SK-N-SH treated with all-trans-retinoic acid at 6 μM for 48 hours (cell line): ENCODE measurements at regions not wholly inside any gene's neighbourhood (a gene's known extent, or its start where the extent isn't known, plus 50 kb on each side); places are given as distances from the start of the nearest gene placed in this dataset.

Source experiments
- ATAC-seq: fragments of 200-7000 bp; cut with Tn5 transposase; 3 replicates; pipeline ENCODE4 v1.9.1; 2020; ENCODE audit warnings: mild to moderate bottlenecking, moderate library complexity
- ARNTL ChIP-seq: fragments of 450-650 bp; formaldehyde crosslinking; IDR thresholded peaks from 2 replicates; pipeline ENCODE4 v1.5.0; 2020; ENCODE audit warnings: low read depth, mild to moderate bottlenecking, moderate library complexity, borderline replicate concordance
- BACH2 ChIP-seq: fragments of 250-450 bp; sonication (Bioruptor Pico); IDR thresholded peaks from 2 replicates; pipeline ENCODE4 v1.9.0; 2021; ENCODE audit warnings: mild to moderate bottlenecking, borderline replicate concordance
- CREB5 ChIP-seq: fragments of 250-450 bp; sonication (Bioruptor Pico); IDR thresholded peaks from 2 replicates; pipeline ENCODE4 v1.5.1; 2020; ENCODE audit warnings: low read depth, mild to moderate bottlenecking, moderate library complexity
- CSDC2 ChIP-seq: fragments of 250-450 bp; sonication (Bioruptor Pico); IDR thresholded peaks from 2 replicates; pipeline ENCODE4 v1.5.0; 2020; ENCODE audit warnings: mild to moderate bottlenecking, moderate library complexity
- CSRNP3 ChIP-seq: fragments of 250-450 bp; sonication (Bioruptor Pico); IDR thresholded peaks from 2 replicates; pipeline ENCODE4 v1.5.1; 2021; ENCODE audit warnings: mild to moderate bottlenecking, moderate library complexity
- ESRRG ChIP-seq: fragments of 250-450 bp; sonication (Bioruptor Pico); IDR thresholded peaks from 2 replicates; pipeline ENCODE4 v1.6.1; 2021; ENCODE audit warnings: mild to moderate bottlenecking
- GLIS3 ChIP-seq: fragments of 250-450 bp; sonication (Bioruptor Pico); IDR thresholded peaks from 2 replicates; pipeline ENCODE4 v1.5.0; 2020; ENCODE audit warnings: mild to moderate bottlenecking, moderate library complexity
- ISL1 ChIP-seq: fragments of 250-450 bp; sonication (Bioruptor Pico); IDR thresholded peaks from 2 replicates; pipeline ENCODE4 v2.1.2; 2022; ENCODE audit warnings: mild to moderate bottlenecking, moderate library complexity
- OSR1 ChIP-seq: fragments of 250-450 bp; sonication (Bioruptor Pico); IDR thresholded peaks from 2 replicates; pipeline ENCODE4 v1.8.0; 2022; ENCODE audit warnings: moderate library complexity, mild to moderate bottlenecking, inconsistent platforms
- PATZ1 ChIP-seq: fragments of 250-450 bp; sonication (Bioruptor Pico); IDR thresholded peaks from 2 replicates; pipeline ENCODE4 v1.8.0; 2020; ENCODE audit warnings: mild to moderate bottlenecking, moderate library complexity, borderline replicate concordance
- POU6F1 ChIP-seq: fragments of 250-450 bp; sonication (Bioruptor Pico); IDR thresholded peaks from 2 replicates; pipeline ENCODE4 v1.8.0; 2021; ENCODE audit warnings: low read depth, mild to moderate bottlenecking, moderate library complexity, borderline replicate concordance
- PPARA ChIP-seq: fragments of 250-450 bp; sonication (Bioruptor Pico); IDR thresholded peaks from 2 replicates; pipeline ENCODE4 v1.5.0; 2020; ENCODE audit warnings: mild to moderate bottlenecking, borderline replicate concordance
- RARB ChIP-seq: fragments of 250-450 bp; sonication (Bioruptor Pico); IDR thresholded peaks from 2 replicates; pipeline ENCODE4 v1.8.0; 2021; ENCODE audit warnings: mild to moderate bottlenecking, moderate library complexity
- SNAI2 ChIP-seq: fragments of 250-450 bp; sonication (Bioruptor Pico); IDR thresholded peaks from 2 replicates; pipeline ENCODE4 v1.5.0; 2020; ENCODE audit warnings: mild to moderate bottlenecking, moderate library complexity
- TSHZ2 ChIP-seq: fragments of 250-450 bp; sonication (Bioruptor Pico); IDR thresholded peaks from 2 replicates; pipeline ENCODE4 v1.5.0; 2020; ENCODE audit warnings: mild to moderate bottlenecking, moderate library complexity
- ZC3H10 ChIP-seq: fragments of 250-450 bp; sonication (Bioruptor Pico); IDR thresholded peaks from 2 replicates; pipeline ENCODE4 v1.5.1; 2021; ENCODE audit warnings: mild to moderate bottlenecking, moderate library complexity
- ZFP3 ChIP-seq: fragments of 250-450 bp; sonication (Bioruptor Pico); IDR thresholded peaks from 2 replicates; pipeline ENCODE4 v1.5.0; 2020; ENCODE audit warnings: mild to moderate bottlenecking, moderate library complexity
- ZNF565 ChIP-seq: fragments of 450-650 bp; formaldehyde crosslinking; conservative IDR thresholded peaks from 2 replicates; pipeline ENCODE4 v1.5.0; 2020; ENCODE audit warnings: low read depth, mild to moderate bottlenecking, moderate library complexity
- ZNF70 ChIP-seq: fragments of 450-650 bp; formaldehyde crosslinking; IDR thresholded peaks from 2 replicates; pipeline ENCODE4 v1.5.0; 2020; ENCODE audit warnings: mild to moderate bottlenecking, moderate library complexity
- ZNF8 ChIP-seq: fragments of 450-650 bp; formaldehyde crosslinking; IDR thresholded peaks from 2 replicates; pipeline ENCODE4 v1.5.0; 2020; ENCODE audit warnings: mild to moderate bottlenecking, moderate library complexity

- ATAC-seq: no peak
- no peak for TF ChIP-seq CSRNP3
- TF ChIP-seq CREB5 (CRISPR knock-in tag): no peak
- TF ChIP-seq ZNF565 (CRISPR knock-in tag): no peak
- no peak for TF ChIP-seq ISL1 (CRISPR knock-in tag)
- TF ChIP-seq BACH2 (CRISPR knock-in tag): no peak
- no peak for TF ChIP-seq ZNF70 (CRISPR knock-in tag)
- no peak for TF ChIP-seq ARNTL (CRISPR knock-in tag)
- TF ChIP-seq ESRRG (CRISPR knock-in tag): no peak
- TF ChIP-seq RARB (CRISPR knock-in tag): no peak
- no peak for TF ChIP-seq SNAI2 (CRISPR knock-in tag)
- TF ChIP-seq ZC3H10 (CRISPR knock-in tag): no peak
- no peak for TF ChIP-seq OSR1
- no peak for TF ChIP-seq TSHZ2 (CRISPR knock-in tag)
- no peak for TF ChIP-seq ZFP3 (CRISPR knock-in tag)
- no peak for TF ChIP-seq ZNF8 (CRISPR knock-in tag)
- TF ChIP-seq CSDC2: no peak
- no peak for TF ChIP-seq PATZ1 (CRISPR knock-in tag)
- no peak for TF ChIP-seq GLIS3
Observed at GRCh38 chr18:40197711-40198110, 1757.3 kb upstream of the PIK3C3 start.

- no peak for ATAC-seq
- no peak for TF ChIP-seq CSDC2
- no peak for TF ChIP-seq CREB5 (CRISPR knock-in tag)
- no peak for TF ChIP-seq RARB (CRISPR knock-in tag)
- TF ChIP-seq SNAI2 (CRISPR knock-in tag): no peak
- no peak for TF ChIP-seq GLIS3
- TF ChIP-seq, all 23 proteins: peak for 0
Observed at GRCh38 chr18:40186677-40187076, 1768.4 kb upstream of the PIK3C3 start.

GRCh38 chr18:40179729-40180461 is 1775.1 kb upstream of the PIK3C3 start:
- no peak for ATAC-seq
- TF ChIP-seq CSDC2: no peak

- TF ChIP-seq CREB5 (CRISPR knock-in tag): no peak
- no peak for TF ChIP-seq SNAI2 (CRISPR knock-in tag)
- TF ChIP-seq POU6F1 (CRISPR knock-in tag): no peak
- TF ChIP-seq PPARA (CRISPR knock-in tag): no peak
- TF ChIP-seq ZNF70 (CRISPR knock-in tag): no peak
- no peak for TF ChIP-seq ZFP3 (CRISPR knock-in tag)
- no peak for TF ChIP-seq GLIS3
- ATAC-seq: no peak
Observed at GRCh38 chr18:40168026-40168425, 1787.0 kb upstream of the PIK3C3 start.
